ENCODE measurements at regions not wholly inside any gene's neighbourhood (a gene's known extent, or its start where the extent isn't known, plus 50 kb on each side); places are given as distances from the start of the nearest gene placed in this dataset.

GRCh38 chr12:98137278-98137677 lies 378.1 kb upstream of the TMPO start:
- DNase-seq (ENCODE audit: low spot score) = no peak
- no peak for FAIRE-seq

GRCh38 chr12:98144953-98145352 lies 370.4 kb upstream of the TMPO start:
- no peak for FAIRE-seq

GRCh38 chr12:98146043-98146442 lies 369.3 kb upstream of the TMPO start:
- FAIRE-seq = no peak
- no peak for DNase-seq (ENCODE audit: low spot score)

More at GRCh38 chr12:98144953-98145352, 370.4 kb upstream of the TMPO start:
- DNase-seq (ENCODE audit: low spot score) = no peak

- FAIRE-seq (no peak), DNase-seq (ENCODE audit: low spot score) (no peak)
These were observed 368.9 kb upstream of the TMPO start for GRCh38 chr12:98146487-98146886.

- DNase-seq (ENCODE audit: low spot score) = no peak
- no peak for FAIRE-seq
These were observed 366.1 kb upstream of the TMPO start for GRCh38 chr12:98149270-98149669.

GRCh38 chr12:98149691-98150210 lies 365.6 kb upstream of the TMPO start:
- DNase-seq (ENCODE audit: low spot score) (no peak), FAIRE-seq (no peak)

GRCh38 chr12:98151105-98151590 lies 364.2 kb upstream of the TMPO start:
- FAIRE-seq = no peak

GRCh38 chr12:98151984-98152383 lies 363.4 kb upstream of the TMPO start:
- DNase-seq (ENCODE audit: low spot score) = no peak
- no peak for FAIRE-seq

More at GRCh38 chr12:98151105-98151590, 364.2 kb upstream of the TMPO start:
- no peak for DNase-seq (ENCODE audit: low spot score)

- DNase-seq (ENCODE audit: low spot score) (no peak), FAIRE-seq (no peak)
These were observed 360.5 kb upstream of the TMPO start for GRCh38 chr12:98154850-98155249.

GRCh38 chr12:98156697-98157096 lies 358.7 kb upstream of the TMPO start:
- DNase-seq (ENCODE audit: low spot score) = no peak
- no peak for FAIRE-seq

- DNase-seq (ENCODE audit: low spot score) = no peak
- FAIRE-seq = no peak
These were observed 352.3 kb upstream of the TMPO start for GRCh38 chr12:98162906-98163678.

GRCh38 chr12:98172304-98172703 lies 343.1 kb upstream of the TMPO start:
- FAIRE-seq = no peak
- no peak for DNase-seq (ENCODE audit: low spot score)

- FAIRE-seq (no peak), DNase-seq (ENCODE audit: low spot score) (no peak)
These were observed 342.6 kb upstream of the TMPO start for GRCh38 chr12:98172801-98173200.

- FAIRE-seq (no peak), DNase-seq (ENCODE audit: low spot score) (no peak)
These were observed 341.5 kb upstream of the TMPO start for GRCh38 chr12:98173773-98174427.

- FAIRE-seq = no peak
- DNase-seq (ENCODE audit: low spot score) = no peak
These were observed 341.0 kb upstream of the TMPO start for GRCh38 chr12:98174428-98174809.

- DNase-seq (ENCODE audit: low spot score) (no peak), FAIRE-seq (no peak)
These were observed 337.3 kb upstream of the TMPO start for GRCh38 chr12:98178126-98178525.

GRCh38 chr12:98179151-98179550 lies 336.2 kb upstream of the TMPO start:
- no peak for DNase-seq (ENCODE audit: low spot score)
- FAIRE-seq = no peak

GRCh38 chr12:98180603-98181002 lies 334.8 kb upstream of the TMPO start:
- DNase-seq (ENCODE audit: low spot score) (no peak), FAIRE-seq (no peak)

- DNase-seq (ENCODE audit: low spot score) (no peak), FAIRE-seq (no peak)
These were observed 332.6 kb upstream of the TMPO start for GRCh38 chr12:98182821-98183220.

- FAIRE-seq = no peak
- DNase-seq (ENCODE audit: low spot score) = no peak
These were observed 329.8 kb upstream of the TMPO start for GRCh38 chr12:98185606-98186005.

- FAIRE-seq (no peak), DNase-seq (ENCODE audit: low spot score) (no peak)
These were observed 326.7 kb upstream of the TMPO start for GRCh38 chr12:98188650-98189077.

GRCh38 chr12:98194591-98194990 lies 320.8 kb upstream of the TMPO start:
- DNase-seq (ENCODE audit: low spot score) = no peak
- no peak for FAIRE-seq
